HG03103 (cell line): ENCODE measurements at regions not wholly inside any gene's neighbourhood (a gene's known extent, or its start where the extent isn't known, plus 50 kb on each side); places are given as distances from the start of the nearest gene placed in this dataset.

ENCODE experiments used
- ATAC-seq: cut with Tn5 transposase; IDR thresholded peaks from one replicate; pipeline ENCODE4 v1.9.1; 2021; ENCODE audit warnings: low read depth; ENCODE audit not compliant: unreplicated experiment

DNA sequence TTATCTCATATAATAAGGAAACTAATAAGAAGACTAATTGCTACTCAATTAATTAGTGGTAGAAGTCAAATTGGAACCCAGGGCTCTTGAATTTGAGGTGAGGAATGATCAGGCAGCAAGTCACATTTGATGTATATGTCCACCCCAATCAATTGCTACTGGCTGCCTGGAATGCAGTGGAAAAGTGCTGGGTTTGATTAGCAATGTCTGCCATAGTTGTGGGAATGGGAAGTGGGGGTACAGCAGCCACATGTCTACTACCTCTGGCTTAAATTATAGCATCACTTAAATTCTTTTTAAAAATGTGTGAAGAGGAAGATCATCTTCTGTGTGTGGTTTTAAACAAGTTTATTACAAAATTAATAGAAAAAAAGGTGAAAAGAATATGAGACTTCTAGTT is 50.8 kb upstream of the NAV2 start:
- ATAC-seq = no peak

DNA sequence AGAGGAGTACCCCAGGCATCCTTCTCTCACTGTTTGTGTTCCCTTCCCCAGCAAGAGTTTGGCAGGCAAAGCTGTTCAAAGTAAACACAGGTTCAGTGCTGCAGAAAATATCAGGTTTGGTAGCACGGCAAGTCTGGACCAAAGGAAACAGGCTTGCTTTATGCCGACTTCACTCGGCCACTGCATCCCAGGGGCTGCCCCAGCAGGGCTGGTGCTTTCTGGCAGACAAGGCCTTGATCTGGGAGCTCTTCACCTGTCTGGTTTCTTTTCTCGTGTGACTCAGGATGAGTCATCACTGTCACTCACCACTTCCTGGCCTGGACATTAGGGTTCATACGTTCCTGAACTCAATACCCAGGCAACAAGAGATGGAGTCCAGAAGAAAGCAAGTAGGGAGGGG is 52.6 kb upstream of the NAV2 start:
- peak; percentile 99 for ATAC-seq

DNA sequence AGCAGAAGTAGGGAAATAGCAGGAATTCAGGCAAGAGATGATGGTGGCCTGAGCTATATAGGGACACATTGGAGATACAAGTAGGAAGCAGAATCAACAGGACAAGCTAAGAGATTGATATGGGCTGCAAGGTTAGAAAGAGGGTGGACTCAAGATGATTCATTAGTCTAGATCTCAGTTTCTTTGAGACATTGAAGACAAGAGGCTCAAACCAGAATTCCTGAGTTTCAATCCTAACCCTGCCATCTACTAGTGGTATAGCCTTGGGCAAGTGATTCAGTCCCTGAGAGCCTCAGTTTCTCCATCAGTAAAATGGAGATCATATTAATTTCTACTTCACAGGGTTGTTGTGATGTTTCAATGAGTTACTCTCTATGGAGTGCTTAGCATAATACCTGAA is 53.1 kb upstream of the NAV2 start:
- no peak for ATAC-seq

DNA sequence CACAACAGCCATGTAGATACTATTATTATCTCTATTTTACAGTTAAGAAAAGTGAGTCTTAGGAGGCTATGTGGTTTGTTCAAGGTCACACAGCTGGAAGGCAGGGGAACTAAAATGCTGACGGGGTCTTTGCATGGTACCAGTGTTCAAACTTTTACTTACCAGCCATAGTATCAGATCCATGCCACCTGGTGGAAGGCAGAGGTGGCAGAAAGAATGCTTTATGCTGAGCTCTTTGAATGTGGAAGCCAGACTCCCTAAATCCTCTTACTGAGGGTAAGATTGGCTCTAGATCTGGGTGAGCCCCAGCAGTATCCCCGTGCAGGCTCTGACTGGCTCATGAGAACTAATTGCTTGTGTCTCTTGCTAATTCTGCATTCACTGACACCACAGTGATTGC is 54.3 kb upstream of the NAV2 start:
- ATAC-seq = no peak

DNA sequence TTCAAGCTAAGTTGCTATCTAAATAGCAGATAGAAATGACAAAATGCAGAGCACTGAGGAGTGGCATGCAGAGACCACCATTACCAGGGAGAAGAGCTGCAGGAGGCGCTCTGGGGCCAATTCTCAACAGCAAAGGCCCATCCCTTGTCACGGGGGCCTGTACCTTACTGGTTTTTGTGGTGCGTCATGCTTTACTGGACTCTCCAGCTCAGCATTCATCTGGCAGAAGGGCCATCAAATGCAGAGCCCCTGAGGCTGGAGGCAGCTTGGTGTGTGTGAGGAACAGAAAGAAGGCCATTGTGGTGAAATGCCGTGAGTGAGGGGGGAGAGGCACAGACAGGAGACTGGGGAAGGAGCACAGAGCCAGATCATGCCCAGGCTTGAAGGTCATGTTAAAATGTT is 56.5 kb upstream of the NAV2 start:
- no peak for ATAC-seq

DNA sequence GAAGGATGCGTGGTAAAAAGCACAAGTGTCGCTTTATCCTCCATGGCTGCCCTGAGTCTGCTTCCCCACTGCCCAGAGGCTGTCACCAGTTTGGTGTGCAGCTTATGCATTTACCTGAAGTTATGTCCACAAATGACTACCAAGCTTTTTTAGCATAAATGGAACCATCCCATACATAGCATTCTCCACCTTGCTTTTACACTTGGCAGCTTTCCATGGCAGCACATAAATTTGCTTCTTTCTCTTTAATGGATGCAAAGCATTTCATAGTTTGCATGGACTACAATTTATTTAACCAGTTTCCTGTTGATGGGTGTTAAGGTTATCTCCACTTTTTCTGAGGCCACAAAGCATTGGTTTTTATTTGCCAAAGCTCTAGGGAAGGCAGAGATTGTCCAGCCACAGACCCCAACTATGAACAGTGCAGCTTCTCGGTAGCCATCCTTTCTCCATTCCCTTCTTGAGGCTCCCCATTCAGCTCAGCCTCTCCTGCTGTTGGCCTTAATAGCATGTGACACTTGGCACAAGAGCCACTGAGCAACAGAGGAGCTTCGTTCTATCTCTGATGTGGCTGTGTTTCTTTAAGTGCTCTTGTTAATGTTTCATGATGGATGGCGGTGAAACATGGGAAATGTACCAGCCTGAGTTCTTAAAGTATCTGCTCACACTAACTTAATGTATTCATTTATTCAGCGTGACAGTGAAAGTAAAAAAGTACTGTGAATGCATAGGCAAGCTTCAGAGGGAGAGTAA is 59.8 kb upstream of the NAV2 start:
- no peak for ATAC-seq

DNA sequence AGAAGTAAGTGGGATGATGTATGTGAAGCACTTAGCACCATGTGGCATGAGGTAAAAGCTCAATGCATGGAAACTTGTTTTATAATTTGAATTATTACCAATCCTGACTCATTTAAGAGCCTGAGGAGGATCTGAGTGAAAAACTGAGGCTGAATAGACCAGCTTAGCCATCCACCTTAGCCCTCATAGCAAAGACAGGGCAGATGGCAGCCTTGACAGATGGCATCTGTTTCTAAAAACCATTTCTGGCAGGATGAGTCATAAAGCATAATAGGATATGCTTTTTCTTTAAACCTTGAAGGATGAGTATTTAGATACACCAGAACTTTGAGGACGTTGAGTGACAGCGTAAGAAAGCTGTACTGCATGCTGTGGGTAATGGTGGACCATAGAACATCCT is 61.0 kb upstream of the NAV2 start:
- ATAC-seq = no peak

DNA sequence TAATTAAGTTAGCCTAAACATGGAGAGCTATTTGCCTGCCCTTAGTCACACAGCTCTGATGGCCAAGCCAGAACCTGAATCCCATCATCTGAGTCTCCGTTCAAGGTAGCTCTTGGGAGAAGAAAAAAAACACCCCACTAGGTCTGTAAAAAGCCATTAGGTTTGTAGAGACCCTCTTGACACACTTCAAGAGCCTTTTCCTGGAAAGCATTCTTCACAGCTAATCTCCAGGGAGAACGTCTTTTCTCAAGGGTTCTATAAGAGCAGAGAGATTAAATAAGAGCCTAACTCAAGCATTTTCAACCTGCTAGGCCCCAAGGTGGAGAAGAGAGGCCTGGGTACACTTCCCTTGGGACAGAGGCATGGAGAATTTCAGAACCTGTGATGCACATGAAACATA is 61.6 kb upstream of the NAV2 start:
- no peak for ATAC-seq

DNA sequence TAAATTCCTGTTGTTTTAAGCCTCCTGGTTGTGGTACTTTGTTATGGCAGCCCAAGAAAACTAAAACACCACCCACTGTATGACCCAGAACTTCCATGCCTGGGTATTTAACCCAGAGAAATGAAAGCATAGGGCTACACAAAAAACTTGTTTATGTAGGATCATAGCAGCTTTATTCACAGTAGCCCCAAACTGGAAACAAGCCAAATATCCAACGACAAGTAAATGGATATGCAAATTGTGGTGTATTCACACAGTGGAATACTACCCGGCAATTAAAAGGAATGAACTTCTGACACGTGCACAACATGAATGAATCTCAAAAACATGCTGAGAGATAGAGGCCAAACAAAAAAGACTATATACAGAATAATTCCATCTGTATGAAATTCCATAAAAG is 62.2 kb upstream of the NAV2 start:
- ATAC-seq = no peak

DNA sequence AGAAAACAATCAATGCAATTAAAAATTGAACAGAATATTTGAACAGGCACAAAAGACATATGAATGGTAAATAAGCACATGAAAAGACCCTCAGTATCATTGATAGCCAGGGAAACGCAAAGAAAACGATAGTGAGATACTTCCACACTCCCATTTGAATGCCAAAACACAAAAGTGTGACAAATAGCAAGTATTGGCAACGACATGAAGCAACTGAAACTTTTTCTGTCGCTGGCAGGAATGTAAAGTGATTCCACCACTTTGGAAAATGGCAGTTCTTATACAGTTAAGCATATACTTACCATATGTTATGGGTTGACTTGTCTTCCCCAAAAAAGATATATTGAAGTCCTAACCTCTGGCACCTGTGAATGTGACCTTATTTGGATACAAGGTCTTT is 62.9 kb upstream of the NAV2 start:
- no peak for ATAC-seq

DNA sequence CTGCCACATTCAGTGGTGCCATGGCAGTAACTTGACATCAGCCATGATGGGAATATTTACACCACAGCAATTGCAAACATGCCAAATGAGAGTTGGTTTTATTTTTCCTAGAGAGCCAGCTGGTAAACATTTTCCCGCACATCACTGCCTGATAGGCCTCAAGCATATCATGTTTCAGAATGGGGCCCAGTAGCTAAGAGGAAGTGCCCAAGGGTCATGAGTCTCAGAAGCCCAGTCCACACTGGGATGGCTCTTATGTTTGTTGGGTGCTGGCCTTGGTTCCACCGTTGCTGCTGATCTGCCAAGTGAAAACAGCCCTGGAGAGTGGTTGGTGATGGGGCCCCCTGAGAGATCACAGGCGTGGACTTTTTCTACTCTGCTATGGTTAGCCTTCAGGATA is 64.3 kb upstream of the NAV2 start:
- ATAC-seq = no peak

DNA sequence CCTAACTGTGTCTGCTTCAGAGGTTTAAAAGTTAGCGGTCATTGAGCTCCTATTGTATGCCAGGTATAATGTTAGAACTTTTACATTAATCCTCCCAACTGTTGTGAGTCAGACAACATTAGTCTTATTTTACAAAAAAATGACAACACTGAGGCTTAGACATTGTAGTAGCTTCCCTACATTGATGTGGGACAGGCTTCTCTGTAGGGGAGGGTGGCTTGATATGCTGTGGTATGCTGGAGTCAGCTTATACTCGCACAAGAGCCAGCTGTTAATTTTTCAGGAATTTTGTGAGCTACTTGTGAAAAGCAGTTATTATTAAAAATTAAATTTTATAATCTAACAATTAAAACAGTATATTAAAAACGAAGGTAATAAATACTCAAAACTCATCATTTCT is 64.8 kb upstream of the NAV2 start:
- ATAC-seq = no peak

DNA sequence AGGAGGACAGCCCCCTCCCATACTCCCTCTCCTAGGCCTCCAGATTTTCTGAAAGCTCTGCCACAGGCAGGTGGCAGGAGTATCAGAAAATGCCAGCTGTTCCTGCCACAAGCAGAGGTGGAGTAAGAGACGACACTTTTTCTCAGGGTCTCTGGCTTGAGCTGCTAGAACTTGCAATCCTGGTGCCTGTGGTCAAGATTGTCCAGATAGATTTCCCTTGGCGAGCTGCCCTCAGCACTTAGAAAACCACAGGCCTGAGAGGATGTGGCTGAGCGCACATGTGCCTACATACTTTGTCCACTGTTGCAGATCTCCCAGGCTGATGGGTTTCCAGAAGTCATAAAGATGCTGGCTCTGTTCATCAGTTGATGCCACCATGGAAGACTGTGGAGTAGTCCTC is 65.7 kb upstream of the NAV2 start:
- ATAC-seq = no peak

DNA sequence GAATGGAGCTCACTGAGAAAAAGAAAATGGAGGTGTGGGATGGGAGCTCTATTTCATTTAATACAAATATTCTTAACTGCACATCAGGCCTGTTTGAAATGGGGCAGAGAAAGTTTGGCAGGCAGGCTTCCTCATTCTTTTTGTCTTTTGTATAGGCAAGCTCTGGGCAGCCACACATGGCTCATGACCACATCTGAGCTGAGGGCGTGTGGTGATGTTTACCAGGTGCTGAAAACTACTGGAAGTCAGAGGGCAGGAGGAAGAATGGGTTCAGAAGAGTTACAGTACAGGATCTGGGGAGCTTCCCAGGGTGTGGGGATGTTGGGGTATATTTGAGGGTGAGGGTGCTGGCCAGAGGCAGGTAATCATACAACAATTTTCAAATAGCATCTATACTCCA is 66.3 kb upstream of the NAV2 start:
- no peak for ATAC-seq

DNA sequence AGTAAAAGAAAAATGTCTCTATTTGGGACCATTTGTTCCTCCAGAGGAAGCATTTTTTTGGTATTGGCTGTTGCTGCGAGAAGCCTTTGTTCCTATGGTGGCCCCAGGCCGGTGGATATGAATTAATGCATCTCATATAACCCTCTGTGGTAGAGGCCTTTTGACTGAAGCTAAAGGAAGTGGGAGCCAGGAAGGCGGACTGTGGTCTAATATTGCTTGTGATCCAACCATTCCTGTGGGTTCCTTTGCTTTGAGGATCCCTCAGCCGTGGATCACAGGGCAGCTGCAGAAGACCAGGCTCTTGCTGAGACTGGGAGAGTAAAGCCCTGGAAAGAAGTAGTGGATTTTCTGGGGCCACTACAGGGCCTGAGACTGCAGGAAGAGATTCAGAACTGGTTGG is 68.3 kb upstream of the NAV2 start:
- ATAC-seq = no peak

DNA sequence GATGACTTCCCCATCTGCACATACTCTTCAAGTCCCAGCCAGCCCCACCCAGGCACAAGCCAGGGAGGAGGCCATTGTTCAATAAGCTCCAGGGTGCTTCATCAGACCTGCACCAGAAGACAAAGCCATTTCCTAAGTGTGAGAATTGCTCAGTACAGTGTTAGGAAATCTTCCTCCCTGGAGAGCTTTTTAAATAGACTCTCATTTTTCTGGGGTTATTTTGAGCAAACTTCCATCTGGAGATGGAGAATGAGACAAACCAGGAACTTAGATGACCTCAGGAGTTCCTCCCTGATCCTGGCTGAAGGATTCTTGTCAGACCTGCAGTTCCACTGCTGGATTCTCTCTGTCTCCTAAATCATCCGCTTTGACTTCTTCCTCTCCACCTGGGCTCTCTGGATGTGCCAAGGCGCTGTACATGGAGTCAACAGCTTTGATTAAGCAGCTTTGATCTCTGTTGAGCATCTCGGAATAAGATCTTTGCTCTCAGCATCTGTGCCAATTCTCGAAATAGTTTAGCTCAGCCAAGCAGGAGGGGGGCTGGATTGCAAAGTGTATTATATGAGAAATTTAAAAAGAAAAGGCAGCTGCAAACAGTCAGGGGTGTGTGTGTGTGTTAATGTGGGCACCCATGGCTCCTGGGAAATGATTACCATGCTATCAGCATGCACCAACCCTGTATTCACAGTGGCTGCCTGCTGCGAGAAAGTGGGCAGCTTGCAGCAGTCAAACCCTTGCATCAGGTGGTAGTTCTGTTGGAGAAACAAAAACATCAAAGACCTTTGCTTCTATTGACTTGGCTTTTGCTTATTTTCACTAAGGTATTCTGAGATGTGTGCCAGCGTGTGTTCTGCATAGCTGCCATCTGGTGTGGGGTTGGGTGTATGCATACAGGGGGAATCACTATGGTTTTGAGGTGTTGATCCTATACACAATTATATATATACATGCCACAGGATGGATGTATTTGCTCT is 70.2 kb upstream of the NAV2 start:
- ATAC-seq = no peak

DNA sequence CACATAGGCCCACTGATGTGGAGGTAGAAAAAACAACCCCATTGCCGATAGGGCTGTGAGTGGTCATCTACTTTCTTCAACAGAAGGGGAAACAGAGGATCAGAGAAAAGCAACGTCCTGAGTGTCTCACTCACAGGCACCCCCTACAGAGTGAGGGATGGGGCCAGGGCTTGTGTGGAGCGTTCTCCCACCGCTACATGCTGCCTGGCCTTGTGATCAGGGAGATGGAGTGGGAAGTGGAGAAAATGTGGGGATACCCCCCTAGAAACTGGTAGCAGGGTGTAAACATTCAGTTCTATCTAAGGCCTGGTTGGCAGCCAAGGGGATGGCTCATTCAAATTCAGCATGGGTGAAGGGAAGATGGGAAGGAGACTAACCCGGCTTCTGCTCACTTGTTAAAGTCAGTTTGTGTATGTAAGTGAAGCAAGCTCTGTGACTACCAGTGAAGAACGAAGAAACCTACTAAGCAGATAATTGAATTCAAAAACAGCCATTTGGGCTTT is 73.0 kb upstream of the NAV2 start:
- ATAC-seq = no peak

DNA sequence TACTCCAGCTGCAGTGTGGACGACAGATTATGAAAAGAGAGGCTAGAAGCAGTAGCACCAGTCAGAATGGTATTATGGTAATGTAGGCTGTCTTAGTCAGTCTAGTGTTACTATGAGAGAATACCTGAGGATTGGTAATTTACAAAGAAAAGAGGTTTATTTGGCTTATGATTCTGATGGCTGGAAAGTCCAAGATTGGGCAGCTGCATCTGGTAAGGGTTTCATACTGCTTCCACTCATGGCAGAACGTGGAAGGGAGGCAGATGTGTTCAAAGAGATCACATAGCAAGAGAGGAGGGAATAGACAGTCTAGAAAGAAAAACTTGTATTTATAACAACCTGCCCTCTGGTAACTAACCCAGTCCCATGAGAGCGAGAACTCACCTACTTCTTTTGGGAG is 77.3 kb upstream of the NAV2 start:
- ATAC-seq = no peak

DNA sequence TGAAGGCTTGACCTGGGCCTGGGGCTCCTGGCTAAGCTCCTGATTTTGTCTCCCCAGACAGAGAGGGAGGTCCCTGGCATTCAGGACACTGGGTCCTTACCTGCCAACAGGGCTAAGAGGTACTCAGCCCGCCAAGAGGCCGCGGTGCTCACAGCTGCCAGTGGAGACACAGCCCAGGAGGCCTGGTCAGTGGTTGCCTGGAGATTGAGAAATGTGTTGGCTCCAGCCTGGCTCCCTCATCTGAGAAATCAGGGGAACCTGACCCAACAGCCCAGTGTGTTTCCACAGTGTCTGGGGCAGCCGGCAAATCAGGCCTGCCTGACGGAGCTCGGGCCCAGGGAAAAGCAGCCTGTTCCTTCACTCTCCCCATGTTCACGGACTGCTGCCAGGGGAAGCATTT is 79.4 kb upstream of the NAV2 start:
- ATAC-seq = no peak

DNA sequence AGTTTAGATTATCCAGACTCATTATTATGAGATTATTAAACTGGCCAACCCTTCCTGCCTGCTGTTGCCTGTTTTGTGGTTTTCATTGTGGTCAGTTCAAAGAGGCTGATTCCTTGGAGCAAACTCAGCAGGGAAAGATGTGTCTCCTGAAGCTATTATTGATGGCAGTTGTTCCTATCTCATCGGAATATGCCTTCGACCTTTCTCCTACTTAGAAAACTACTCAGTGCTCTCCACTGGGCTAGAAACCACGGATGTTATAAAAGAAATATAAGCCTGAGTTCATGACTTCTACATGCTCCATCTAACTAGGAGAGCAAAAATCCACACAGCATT is 80.2 kb upstream of the NAV2 start:
- no peak for ATAC-seq

DNA sequence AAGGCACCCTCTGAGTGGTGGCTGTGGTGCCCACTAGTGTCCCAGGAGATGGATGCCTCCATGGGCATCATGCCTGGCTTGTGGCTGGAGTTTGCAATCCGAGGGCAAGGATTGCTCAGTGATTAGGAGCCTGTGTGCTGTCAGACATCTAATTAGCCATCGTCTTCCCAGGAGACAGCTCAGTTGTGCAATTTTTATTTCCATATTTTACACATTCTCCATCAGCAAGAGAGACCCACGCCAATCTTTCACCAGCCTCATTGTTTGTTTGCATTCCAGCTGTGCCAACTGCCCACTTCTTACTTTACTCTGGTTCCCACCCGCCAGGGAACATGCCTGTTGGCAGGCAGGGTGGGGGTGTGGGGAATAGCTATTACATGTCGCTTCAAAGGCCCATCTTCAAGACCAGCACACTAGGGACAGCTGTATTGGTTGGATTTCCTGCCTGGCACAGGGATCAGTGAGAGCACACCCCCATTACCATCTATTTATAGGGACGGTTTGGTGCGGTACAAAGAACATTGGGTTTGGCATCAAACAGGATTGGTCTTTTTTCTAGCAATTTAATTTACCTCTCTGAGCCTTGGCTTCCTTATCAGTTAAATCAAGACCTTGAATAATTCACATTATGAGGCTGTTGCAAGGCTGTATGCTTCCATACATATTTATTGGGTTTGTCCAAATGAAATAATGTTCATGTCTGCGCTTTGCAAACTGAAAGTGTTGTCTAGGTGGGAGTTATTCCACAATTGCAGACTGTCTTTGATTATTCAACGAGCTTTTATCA is 80.7 kb upstream of the NAV2 start:
- no peak for ATAC-seq
